Lower leg skin (tissue), 3 donors: ENCODE measurements at regions not wholly inside any gene's neighbourhood (a gene's known extent, or its start where the extent isn't known, plus 50 kb on each side); places are given as distances from the start of the nearest gene placed in this dataset.

Source experiments
- CTCF ChIP-seq, 3 donors: fragments of 450-650 bp; IDR thresholded peaks; one replicate each; pipeline ENCODE4 v1.5.1; 2016; ENCODE audit warnings: antibody characterized with exemption in 3 of 3, mild to moderate bottlenecking in 3 of 3, moderate library complexity in 2 of 3
- POLR2A ChIP-seq, 2 donors: fragments of 450-650 bp; IDR thresholded peaks; one replicate each; pipeline ENCODE4 v1.6.1; 2016 to 2017; ENCODE audit warnings: antibody characterized with exemption in 2 of 2, mild to moderate bottlenecking in 1 of 2, moderate library complexity in 1 of 2

DNA sequence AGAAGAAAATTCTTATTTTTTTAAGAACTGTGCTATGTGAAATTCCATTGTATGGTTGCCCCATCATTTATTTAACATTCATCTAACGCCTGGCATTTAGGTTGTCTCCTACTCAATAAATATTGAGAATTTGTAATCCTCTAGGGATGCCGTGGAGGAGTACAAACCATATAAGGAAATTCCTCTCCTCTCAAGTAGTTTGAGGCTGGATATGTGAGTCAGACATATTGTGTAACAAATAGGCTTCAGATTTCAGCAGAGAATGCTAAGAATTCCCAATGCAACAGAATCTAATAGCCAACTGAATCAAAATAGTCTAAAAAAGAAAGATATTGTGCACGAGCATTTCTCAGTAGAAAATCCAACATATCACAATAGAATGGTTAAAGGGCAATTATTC is 174.7 kb downstream of the OTOR start:
- TF ChIP-seq CTCF (IDR thresholded peaks at IDR 0.05) (no peak), POLR2A (IDR thresholded peaks at IDR 0.05) (no peak)
